Endothelial cell of umbilical vein (primary cell): ENCODE measurements at regions not wholly inside any gene's neighbourhood (a gene's known extent, or its start where the extent isn't known, plus 50 kb on each side); places are given as distances from the start of the nearest gene placed in this dataset.

Experiments
- BruUV-seq: library from RNA; stranded (reverse); fragments of 400-500 nt; replicated peaks from 2 replicates; lab custom pipeline; 2021; lab: Mats Ljungman, UMichigan
- CTCF ChIA-PET: fragments of 300-600, 350-600 bp; sonication (Branson Sonifier 250); formaldehyde crosslinking; loops from one replicate; lab custom pipeline; 2021; ENCODE audit warnings: antibody characterized with exemption, inconsistent platforms; lab: Charles Lee
- POLR2A ChIA-PET: fragments of 300-600, 350-600 bp; sonication (Branson Sonifier 250); formaldehyde crosslinking; loops from one replicate; lab custom pipeline; 2021; ENCODE audit warnings: antibody characterized with exemption, inconsistent platforms; lab: Charles Lee
- DNase-seq: peaks from one replicate; pipeline ENCODE4 v3.0.0-alpha.2; 2011; ENCODE audit warnings: low read depth, low spot score
- FAIRE-seq: peaks from 2 replicates; lab custom pipeline; 2011; peaks lifted over from hg19 to GRCh38; lab: Jason Lieb, UNC
- H2AFZ ChIP-seq: 2 replicates; pipeline ENCODE4 v1.6.0; 2012; ENCODE audit warnings: low read depth, low read length, control low read depth, inconsistent platforms
- H3K27ac ChIP-seq: 2 replicates; pipeline ENCODE4 v1.5.1; 2011; ENCODE audit warnings: low read depth, mild to moderate bottlenecking, control low read depth, low read length, moderate library complexity; ENCODE audit not compliant: insufficient read depth
- H3K27me3 ChIP-seq, 2 experiments: 2 replicates each; pipeline versions ENCODE4 v1.6.0 to v1.6.1; 2011; ENCODE audit warnings: low read length in 2 of 2, mixed read lengths in 1 of 2; ENCODE audit not compliant: control insufficient read depth in 2 of 2, insufficient read depth in 2 of 2
- H3K36me3 ChIP-seq, 2 experiments: 2 replicates in 1 of 2; 3 replicates in 1 of 2; pipeline ENCODE4 v1.5.1; 2011; ENCODE audit warnings: low read length in 2 of 2, mild to moderate bottlenecking in 1 of 2, moderate library complexity in 1 of 2; ENCODE audit not compliant: control insufficient read depth in 2 of 2, insufficient read depth in 2 of 2; ENCODE audit errors: extremely low read depth in 1 of 2
- H3K4me1 ChIP-seq: 3 replicates; pipeline ENCODE4 v1.5.1; 2011; ENCODE audit warnings: mild to moderate bottlenecking, low read length; ENCODE audit not compliant: control insufficient read depth, insufficient read depth; ENCODE audit errors: extremely low read depth
- H3K4me2 ChIP-seq: 2 replicates; pipeline ENCODE4 v1.6.1; 2011; ENCODE audit warnings: low read length, control low read depth, mixed read lengths; ENCODE audit not compliant: insufficient read depth
- H3K4me3 ChIP-seq, 3 experiments: fragments of 200-600 bp in 1 of 3; sonication (generic), shearing (Covaris generic) in 1 of 3; replicated peaks in 1 of 3; 2 replicates each; pipeline ENCODE4 v1.5.1; 2011 to 2016; ENCODE audit warnings: control low read depth in 3 of 3, low read length in 3 of 3, mild to moderate bottlenecking in 2 of 3, inconsistent platforms in 1 of 3, low read depth in 1 of 3, moderate library complexity in 1 of 3; ENCODE audit not compliant: insufficient read depth in 1 of 3
- H3K79me2 ChIP-seq: 2 replicates; pipeline ENCODE4 v1.6.0; 2012; ENCODE audit warnings: low read length, inconsistent platforms; ENCODE audit not compliant: control insufficient read depth, insufficient read depth
- H3K9ac ChIP-seq: replicated peaks from 2 replicates; pipeline ENCODE3; 2011; ENCODE audit warnings: low read length, control low read depth; ENCODE audit not compliant: insufficient read depth; ENCODE audit errors: extremely low read depth
- H3K9me1 ChIP-seq: replicated peaks from 3 replicates; pipeline ENCODE4 v1.6.0; 2011; ENCODE audit warnings: mild to moderate bottlenecking, low read length; ENCODE audit not compliant: control insufficient read depth, insufficient read depth; ENCODE audit errors: extremely low read depth
- H3K9me3 ChIP-seq: replicated peaks from 2 replicates; pipeline ENCODE4 v1.5.1; 2012; ENCODE audit warnings: low read length, inconsistent platforms; ENCODE audit not compliant: control insufficient read depth, insufficient read depth
- H4K20me1 ChIP-seq: replicated peaks from 2 replicates; pipeline ENCODE3; 2011; ENCODE audit warnings: mild to moderate bottlenecking, low read length; ENCODE audit not compliant: control insufficient read depth, insufficient read depth; ENCODE audit errors: extremely low read depth
- FOS ChIP-seq: IDR thresholded peaks from 2 replicates; pipeline ENCODE4 v1.6.1; 2011; ENCODE audit warnings: mild to moderate bottlenecking, low read length, moderate library complexity, borderline replicate concordance; ENCODE audit not compliant: insufficient read depth
- GATA2 ChIP-seq: IDR thresholded peaks from 2 replicates; pipeline ENCODE4 v1.7.0; 2011; ENCODE audit warnings: low read depth, mild to moderate bottlenecking, moderate library complexity, mixed read lengths, low read length; ENCODE audit not compliant: insufficient read length, insufficient read depth
- JUN ChIP-seq: IDR thresholded peaks from 2 replicates; pipeline ENCODE4 v1.6.1; 2011; ENCODE audit warnings: borderline replicate concordance, low read depth; ENCODE audit not compliant: insufficient read length, insufficient read depth
- MYC ChIP-seq: IDR thresholded peaks from one replicate; pipeline ENCODE4 v1.6.1; 2011; ENCODE audit warnings: mild to moderate bottlenecking, low read depth, low read length
- POLR2A ChIP-seq: IDR thresholded peaks from 2 replicates; pipeline ENCODE4 v1.6.1; 2012; ENCODE audit warnings: low read depth, mild to moderate bottlenecking, control low read depth, low read length
- POLR2AphosphoS5 ChIP-seq: IDR thresholded peaks from 2 replicates; pipeline ENCODE4 v1.6.1; 2012; ENCODE audit warnings: low read depth, mild to moderate bottlenecking, control low read depth, low read length, moderate library complexity; ENCODE audit not compliant: insufficient read depth
- dilution Hi-C: fragments of 300-500 bp; cut with MboI; formaldehyde crosslinking; loops from one replicate; pipeline ENCODE4 v1.15.0; 2019; ENCODE audit warnings: low sequenced_read_pairs; ENCODE audit not compliant: extremely low pct_ligation_motif_present
- intact Hi-C: fragments of 100-400 bp; cut with micrococcal nuclease; formaldehyde crosslinking; loops from one replicate; pipeline ENCODE4 v1.10.0; 2022

DNA sequence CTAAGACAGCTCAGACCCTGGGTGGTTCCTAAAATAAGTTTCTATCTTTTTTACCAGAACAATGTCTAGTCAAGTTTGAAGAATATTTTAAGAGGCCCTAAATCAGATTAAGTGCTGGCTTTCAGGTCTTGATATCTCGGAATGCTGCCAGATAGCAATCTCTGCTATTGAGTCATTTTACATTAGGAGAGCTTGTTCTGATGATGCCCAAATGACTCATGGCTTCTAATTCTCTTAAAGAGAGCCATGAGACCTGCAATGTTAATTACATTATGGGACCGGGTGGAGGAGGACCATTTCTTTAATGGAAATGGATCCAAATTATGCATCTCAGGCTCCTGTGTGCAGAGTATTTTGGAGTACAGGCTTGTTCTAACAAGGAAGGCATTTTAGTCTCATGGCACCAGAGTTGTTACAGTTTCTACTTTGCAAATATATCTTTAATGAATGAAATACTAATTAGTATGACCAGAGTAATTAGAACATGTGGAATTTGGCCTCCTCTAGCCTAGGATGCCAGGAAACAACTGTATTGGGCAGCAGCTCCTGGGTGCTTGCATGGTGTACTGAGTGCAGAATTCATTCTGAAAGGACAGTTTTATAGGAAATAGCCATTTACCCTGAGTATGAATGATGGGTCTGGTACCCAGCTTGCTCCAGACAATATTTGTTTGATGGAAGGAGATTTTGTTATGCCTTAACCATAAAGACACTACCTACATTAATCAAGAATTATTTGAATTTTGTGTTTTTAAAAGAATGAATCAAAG, 94.0 kb upstream of the SULT1C3 start:
- H3K4me3 ChIP-seq, result no peak overlapping the region
- BruUV-seq, result no TSS peak
- FAIRE-seq (no peak), DNase-seq (no peak)
- dilution Hi-C loops, result no loop called here
- H3K36me3 ChIP-seq, result no peaks in the 10 kb centered on the region
- no peaks in the 10 kb centered on the region for H3K79me2 ChIP-seq
- no peaks in the 10 kb centered on the region for H3K27me3 ChIP-seq
- no peaks in the 10 kb centered on the region for H3K4me1 ChIP-seq
- CTCF ChIA-PET, result no interaction called here
- no peak overlapping the region for H3K4me2 ChIP-seq
- no peaks in the 10 kb centered on the region for H3K9me1 ChIP-seq
- TF ChIP-seq POLR2A, result no peak
- no peak for TF ChIP-seq MYC
- no peak for TF ChIP-seq GATA2
- H3K9me3 ChIP-seq, result no peaks in the 10 kb centered on the region
- no peak overlapping the region for H3K9ac ChIP-seq
- no peak overlapping the region for H3K27ac ChIP-seq
- POLR2A ChIA-PET, result no interaction called here
- H4K20me1 ChIP-seq, result no peaks in the 10 kb centered on the region
- intact Hi-C loops, result no loop called here
- no peak overlapping the region for H2AFZ ChIP-seq

GRCh38 chr2:108148555-108148954, 91.2 kb upstream of the SULT1C3 start:
- Histone ChIP-seq H3K9ac (no peak overlapping the region), H3K27me3 (no peaks in the 10 kb centered on the region), H4K20me1 (no peaks in the 10 kb centered on the region), H2AFZ (no peak overlapping the region), H3K79me2 (no peaks in the 10 kb centered on the region), H3K36me3 (no peaks in the 10 kb centered on the region), H3K9me1 (no peaks in the 10 kb centered on the region), H3K27ac (no peak overlapping the region), H3K9me3 (no peaks in the 10 kb centered on the region), H3K4me2 (no peak overlapping the region), H3K4me3 (no peak overlapping the region), H3K4me1 (no peaks in the 10 kb centered on the region)
- dilution Hi-C loops, result no loop called here
- FAIRE-seq (no peak), DNase-seq (no peak)
- no TSS peak for BruUV-seq
- POLR2A ChIA-PET, result no interaction called here
- CTCF ChIA-PET, result no interaction called here
- intact Hi-C loops, result no loop called here
- TF ChIP-seq POLR2AphosphoS5 (no peak), FOS (no peak), JUN (no peak), GATA2 (no peak)
